H9 (cell line): ENCODE measurements at regions not wholly inside any gene's neighbourhood (a gene's known extent, or its start where the extent isn't known, plus 50 kb on each side); places are given as distances from the start of the nearest gene placed in this dataset.
A peak's percentile ranks its signal among the peaks of the same experiment; 100 is the strongest.
"Not testable (repeated sequence)": the region's sequence is repeated elsewhere in the genome, so short reads cannot be mapped to it uniquely, and the experiment has no call there.

Experiments used
- DNase-seq: peaks from one replicate; pipeline ENCODE4 v3.0.0-alpha.2; 2017
- H2AFZ ChIP-seq: one replicate; pipeline ENCODE4 v1.6.1; 2013; ENCODE audit warnings: mild to moderate bottlenecking, low read length, control low read depth, moderate library complexity
- H2AK5ac ChIP-seq: 2 replicates; pipeline ENCODE4 v1.6.1; 2013; ENCODE audit warnings: low read length, control low read depth, mixed read lengths; ENCODE audit not compliant: insufficient read length
- H2BK120ac ChIP-seq: one replicate; pipeline ENCODE4 v1.6.1; 2013; ENCODE audit warnings: low read depth, mild to moderate bottlenecking, low read length, control low read depth, inconsistent platforms; ENCODE audit not compliant: poor library complexity, severe bottlenecking
- H2BK12ac ChIP-seq: 2 replicates; pipeline ENCODE4 v1.6.1; 2013; ENCODE audit warnings: low read length, control low read depth, mixed read lengths, low read depth; ENCODE audit not compliant: insufficient read length
- H2BK15ac ChIP-seq: 2 replicates; pipeline ENCODE4 v1.6.1; 2013; ENCODE audit warnings: low read depth, low read length, control low read depth
- H2BK20ac ChIP-seq: one replicate; pipeline ENCODE4 v1.6.1; 2013; ENCODE audit warnings: low read depth, mild to moderate bottlenecking, low read length, control low read depth, inconsistent platforms; ENCODE audit not compliant: poor library complexity, severe bottlenecking
- H2BK5ac ChIP-seq: 2 replicates; pipeline ENCODE4 v1.6.1; 2013; ENCODE audit warnings: low read length, control low read depth, mixed read lengths; ENCODE audit not compliant: insufficient read length
- H3K14ac ChIP-seq: 2 replicates; pipeline ENCODE4 v1.6.1; 2013; ENCODE audit warnings: low read length, control low read depth; ENCODE audit not compliant: insufficient read depth
- H3K18ac ChIP-seq: 2 replicates; pipeline ENCODE4 v1.6.1; 2013; ENCODE audit warnings: low read depth, mild to moderate bottlenecking, mixed read lengths, low read length, control low read depth; ENCODE audit not compliant: insufficient read length
- H3K23ac ChIP-seq: 2 replicates; pipeline ENCODE4 v1.6.1; 2013; ENCODE audit warnings: low read length, control low read depth, mixed read lengths, low read depth; ENCODE audit not compliant: insufficient read length
- H3K23me2 ChIP-seq: 2 replicates; pipeline ENCODE4 v1.6.1; 2013; ENCODE audit warnings: low read depth, mild to moderate bottlenecking, mixed read lengths, low read length, control low read depth; ENCODE audit not compliant: insufficient read length, poor library complexity, severe bottlenecking
- H3K27ac ChIP-seq: 2 replicates; pipeline ENCODE4 v1.5.1; 2013; ENCODE audit warnings: low read length, control low read depth, mixed read lengths, low read depth; ENCODE audit not compliant: insufficient read length
- H3K27me3 ChIP-seq: 2 replicates; pipeline ENCODE4 v1.6.1; 2013; ENCODE audit warnings: low read length, control low read depth, inconsistent platforms; ENCODE audit not compliant: insufficient read depth
- H3K4ac ChIP-seq: 2 replicates; pipeline ENCODE4 v1.6.1; 2013; ENCODE audit warnings: low read depth, mild to moderate bottlenecking, control low read depth, inconsistent platforms, low read length, moderate library complexity
- H3K4me1 ChIP-seq: 2 replicates; pipeline ENCODE4 v1.6.1; 2013; ENCODE audit warnings: low read length, control low read depth, inconsistent platforms; ENCODE audit not compliant: insufficient read depth
- H3K4me2 ChIP-seq: 2 replicates; pipeline ENCODE4 v1.6.1; 2013; ENCODE audit warnings: low read length, control low read depth, mixed read lengths; ENCODE audit not compliant: insufficient read length, insufficient read depth
- H3K56ac ChIP-seq: 2 replicates; pipeline ENCODE4 v1.6.1; 2013; ENCODE audit warnings: low read depth, mild to moderate bottlenecking, mixed read lengths, low read length, control low read depth; ENCODE audit not compliant: insufficient read length
- H3K79me1 ChIP-seq: 2 replicates; pipeline ENCODE4 v1.6.1; 2013; ENCODE audit warnings: low read depth, mild to moderate bottlenecking, moderate library complexity, low read length, control low read depth, inconsistent platforms; ENCODE audit not compliant: insufficient read depth, poor library complexity, severe bottlenecking
- H3K79me2 ChIP-seq: 2 replicates; pipeline ENCODE4 v1.6.1; 2013; ENCODE audit warnings: low read length, control low read depth, inconsistent platforms; ENCODE audit not compliant: insufficient read depth
- H3K9ac ChIP-seq: 2 replicates; pipeline ENCODE4 v1.6.1; 2013; ENCODE audit warnings: low read length, control low read depth, mixed read lengths; ENCODE audit not compliant: insufficient read length; ENCODE audit errors: extremely low read depth
- H3K9me3 ChIP-seq: one replicate; pipeline ENCODE4 v1.6.1; 2013; ENCODE audit warnings: low read depth, low read length, inconsistent platforms; ENCODE audit not compliant: control insufficient read depth
- H3T11ph ChIP-seq: one replicate; pipeline ENCODE4 v1.6.1; 2013; ENCODE audit warnings: mild to moderate bottlenecking, low read length, control low read depth, inconsistent platforms
- H4K20me1 ChIP-seq: one replicate; pipeline ENCODE4 v1.6.1; 2013; ENCODE audit not compliant: control insufficient read depth, insufficient read length, insufficient read depth
- H4K5ac ChIP-seq: 2 replicates; pipeline ENCODE4 v1.6.1; 2013; ENCODE audit warnings: low read depth, mild to moderate bottlenecking, mixed read lengths, low read length, control low read depth; ENCODE audit not compliant: insufficient read length
- H4K8ac ChIP-seq: replicated peaks from 2 replicates; pipeline ENCODE4 v1.6.1; 2013; ENCODE audit warnings: low read length, control low read depth, mixed read lengths, low read depth; ENCODE audit not compliant: insufficient read length
- H4K91ac ChIP-seq: 2 replicates; pipeline ENCODE4 v1.6.1; 2013; ENCODE audit warnings: low read depth, mild to moderate bottlenecking, moderate library complexity, mixed read lengths, low read length, control low read depth; ENCODE audit not compliant: insufficient read length
- H3K27ac Mint-ChIP-seq, 3 experiments: 2 replicates in 2 of 3; 3 replicates in 1 of 3; pipeline ENCODE4 v1.8.0; 2020 to 2021; ENCODE audit warnings: mixed read lengths in 3 of 3, mild to moderate bottlenecking in 1 of 3, moderate library complexity in 1 of 3
- H3K27me3 Mint-ChIP-seq: 2 replicates; pipeline ENCODE4 v1.8.0; 2021; ENCODE audit warnings: low read depth, mild to moderate bottlenecking, moderate library complexity, mixed read lengths
- H3K36me3 Mint-ChIP-seq, 3 experiments: 2 replicates in 2 of 3; 3 replicates in 1 of 3; pipeline ENCODE4 v1.8.0; 2020 to 2021; ENCODE audit warnings: low read depth in 3 of 3, mixed read lengths in 3 of 3; ENCODE audit not compliant: insufficient read depth in 1 of 3
- H3K4me1 Mint-ChIP-seq, 2 experiments: 2 replicates each; pipeline ENCODE4 v1.8.0; 2020; ENCODE audit warnings: mixed read lengths in 2 of 2
- H3K4me3 Mint-ChIP-seq, 2 experiments: 2 replicates in 1 of 2; 3 replicates in 1 of 2; pipeline ENCODE4 v1.8.0; 2020 to 2021; ENCODE audit warnings: mild to moderate bottlenecking in 2 of 2, mixed read lengths in 2 of 2, moderate library complexity in 1 of 2
- H3K9me3 Mint-ChIP-seq, 2 experiments: 2 replicates in 1 of 2; 3 replicates in 1 of 2; pipeline ENCODE4 v1.8.0; 2020; ENCODE audit warnings: mild to moderate bottlenecking in 2 of 2, mixed read lengths in 2 of 2, moderate library complexity in 1 of 2
- CTCF ChIP-seq: fragments of 200-600 bp; sonication (generic); conservative IDR thresholded peaks from 3 replicates; pipeline ENCODE4 v1.8.0; 2021; ENCODE audit warnings: antibody characterized with exemption, mild to moderate bottlenecking
- WGBS: extraction: QIAGEN DNeasy Blood & Tissue Kit; methylation state at CpG from one replicate; pipeline ENCODE4 v1.1.7; 2013; ENCODE audit warnings: missing lambda C conversion rate, low lambda C conversion rate, mixed read lengths; ENCODE audit not compliant: insufficient read length; ENCODE audit errors: extremely low coverage; 5-methylcytosine and 5-hydroxymethylcytosine counted together

- H3K36me3 Mint-ChIP-seq = peaks cover 2 to 11% (median 7%) of the 10 kb centered on the region in 3 experiments; a peak in 6 of 7 replicates
- H2BK5ac ChIP-seq, H2BK120ac ChIP-seq, H3K14ac ChIP-seq, H3K4me3 Mint-ChIP-seq, H2BK20ac ChIP-seq, H3K9ac ChIP-seq, H3T11ph ChIP-seq, H3K27me3 Mint-ChIP-seq, H3K23me2 ChIP-seq, H3K23ac ChIP-seq, H3K79me2 ChIP-seq, H3K79me1 ChIP-seq, H2AK5ac ChIP-seq, H3K56ac ChIP-seq, H4K20me1 ChIP-seq, H3K4me2 ChIP-seq, H4K5ac ChIP-seq, H2BK15ac ChIP-seq, H3K4ac ChIP-seq, H3K4me1 ChIP-seq, H2BK12ac ChIP-seq, H3K27ac ChIP-seq, H4K91ac ChIP-seq, H2AFZ ChIP-seq, H4K8ac ChIP-seq, H3K27me3 ChIP-seq, H3K18ac ChIP-seq, H3K9me3 ChIP-seq, H3K4me1 Mint-ChIP-seq: not testable (repeated sequence)
- DNase-seq = peak; percentile 74
- peak; percentile 85 for TF ChIP-seq CTCF
- H3K9me3 Mint-ChIP-seq = peaks cover 4 to 11% of the 10 kb centered on the region in 2 experiments; a peak in 4 of 5 replicates
- peak overlapping the region in 1 of 3 experiments; percentile 42; a peak in 2 of 7 replicates for H3K27ac Mint-ChIP-seq
- WGBS = no CpG with 5 or more reads among the region's 44 CpGs
Observed at GRCh38 chr4:137733174-137734141, 201.2 kb upstream of the PCDH18 start.
